Panc1 (cell line): ENCODE measurements at regions not wholly inside any gene's neighbourhood (a gene's known extent, or its start where the extent isn't known, plus 50 kb on each side); places are given as distances from the start of the nearest gene placed in this dataset.

Experiments
- ATAC-seq: fragments of 200-7000 bp; cut with Tn5 transposase; 2 replicates; pipeline ENCODE4 v1.9.1; 2020; ENCODE audit warnings: mild to moderate bottlenecking, moderate library complexity
- BruUV-seq: library from RNA; stranded (reverse); fragments of 400-500 nt; replicated peaks from 2 replicates; lab custom pipeline; 2021; lab: Mats Ljungman, UMichigan
- CTCF ChIA-PET: fragments of 300-600 bp; sonication (Branson Sonifier 250); formaldehyde crosslinking; loops from one replicate; lab custom pipeline; 2022; ENCODE audit warnings: antibody characterized with exemption; lab: Charles Lee
- POLR2A ChIA-PET: fragments of 300-600 bp; sonication (Branson Sonifier 250); formaldehyde crosslinking; loops from one replicate; lab custom pipeline; 2022; ENCODE audit warnings: antibody characterized with exemption; lab: Charles Lee
- DNase-seq: peaks from one replicate; pipeline ENCODE4 v3.0.0-alpha.2; 2010; ENCODE audit warnings: low read depth, low spot score
- H3K27ac ChIP-seq: 2 replicates; pipeline ENCODE4 v1.5.1; 2011; ENCODE audit warnings: mild to moderate bottlenecking, low read length, inconsistent platforms
- H3K27me3 ChIP-seq: fragments of 200-500 bp; sonication (Bioruptor generic); 2 replicates; pipeline ENCODE4 v1.6.0; 2014; ENCODE audit warnings: low read length, inconsistent platforms; ENCODE audit not compliant: control insufficient read depth, insufficient read depth
- H3K36me3 ChIP-seq: fragments of 200-500 bp; sonication (Bioruptor generic); 2 replicates; pipeline ENCODE4 v1.5.1; 2014; ENCODE audit warnings: inconsistent platforms, mild to moderate bottlenecking, low read length, moderate library complexity; ENCODE audit not compliant: control insufficient read depth, insufficient read depth
- H3K4me1 ChIP-seq: 2 replicates; pipeline ENCODE4 v1.5.1; 2011; ENCODE audit warnings: inconsistent platforms, mild to moderate bottlenecking, low read length, moderate library complexity; ENCODE audit not compliant: control insufficient read depth, insufficient read depth
- H3K4me3 ChIP-seq, 2 experiments: 2 replicates each; pipeline ENCODE4 v1.5.1; 2011 to 2012; ENCODE audit warnings: low read depth in 2 of 2, low read length in 2 of 2, mild to moderate bottlenecking in 2 of 2, inconsistent platforms in 1 of 2, moderate library complexity in 1 of 2
- H3K9me3 ChIP-seq: fragments of 200-500 bp; sonication (Bioruptor generic); 2 replicates; pipeline ENCODE4 v1.5.1; 2014; ENCODE audit warnings: low read depth, mild to moderate bottlenecking, inconsistent platforms, low read length, moderate library complexity; ENCODE audit not compliant: control insufficient read depth, insufficient read depth
- POLR2AphosphoS5 ChIP-seq: IDR thresholded peaks from 2 replicates; pipeline ENCODE4 v1.6.1; 2012; ENCODE audit warnings: mild to moderate bottlenecking, low read depth, low read length, moderate library complexity
- SIN3A ChIP-seq: IDR thresholded peaks from 2 replicates; pipeline ENCODE4 v1.6.1; 2012; ENCODE audit warnings: low read depth, mild to moderate bottlenecking, low read length, moderate library complexity, borderline replicate concordance; ENCODE audit not compliant: insufficient read depth
- TCF7L2 ChIP-seq: IDR thresholded peaks from 2 replicates; pipeline ENCODE4 v1.6.1; 2011; ENCODE audit warnings: mild to moderate bottlenecking, low read depth, low read length, inconsistent platforms
- in situ Hi-C: cut with HindIII; loops from 2 replicates; pipeline ENCODE4 v1.10.0; 2016; ENCODE audit warnings: low sequenced_read_pairs, low pct_unique_long_range_greater_than_20kb
- intact Hi-C: fragments of 100-400 bp; cut with micrococcal nuclease; formaldehyde crosslinking; loops from one replicate; pipeline ENCODE4 v1.10.0; 2022; ENCODE audit not compliant: unreplicated experiment
- TF ChIP-seq, protein P1 (sequence below), 2 experiments: IDR thresholded peaks; 2 replicates each; pipeline ENCODE4 v1.6.1; 2011 to 2012; ENCODE audit warnings: low read depth in 2 of 2, control low read depth in 1 of 2, low read length in 1 of 2, mild to moderate bottlenecking in 1 of 2, moderate library complexity in 1 of 2; ENCODE audit not compliant: insufficient read depth in 1 of 2
- TF ChIP-seq, protein P2 (sequence below): fragments of 450-650 bp; IDR thresholded peaks from 2 replicates; pipeline ENCODE4 v1.5.1; 2017; ENCODE audit warnings: mild to moderate bottlenecking

DNA sequence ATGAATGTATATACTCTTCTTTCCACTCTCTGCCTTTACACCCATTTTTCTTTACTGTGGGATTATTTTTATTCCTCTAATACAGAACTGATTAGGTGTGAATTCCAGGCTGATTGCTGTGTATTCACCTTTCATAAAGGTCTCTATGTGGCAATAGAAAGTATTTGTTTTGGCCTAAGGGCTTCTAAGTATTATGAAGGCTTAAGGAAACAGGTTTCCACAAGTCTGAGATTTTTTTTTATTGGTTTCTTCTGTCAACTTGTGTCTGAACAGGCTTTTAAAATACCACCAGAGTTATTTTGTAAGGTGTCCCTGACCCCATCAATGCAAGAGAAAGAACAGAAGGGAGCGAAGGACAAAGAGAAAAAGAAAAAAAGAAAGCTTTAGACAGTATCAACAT, 1102.0 kb upstream of the SPRY2 start:
- DNase-seq (no peak), ATAC-seq (no peak)
- CTCF ChIA-PET, result no interaction called here
- Histone ChIP-seq H3K9me3 (no peaks in the 10 kb centered on the region), H3K36me3 (no peaks in the 10 kb centered on the region), H3K4me3 (no peak overlapping the region), H3K27ac (no peak overlapping the region), H3K27me3 (no peaks in the 10 kb centered on the region), H3K4me1 (no peaks in the 10 kb centered on the region)
- intact Hi-C loops (no loop called here), in situ Hi-C loops (no loop called here)
- TF ChIP-seq, protein P1, sequence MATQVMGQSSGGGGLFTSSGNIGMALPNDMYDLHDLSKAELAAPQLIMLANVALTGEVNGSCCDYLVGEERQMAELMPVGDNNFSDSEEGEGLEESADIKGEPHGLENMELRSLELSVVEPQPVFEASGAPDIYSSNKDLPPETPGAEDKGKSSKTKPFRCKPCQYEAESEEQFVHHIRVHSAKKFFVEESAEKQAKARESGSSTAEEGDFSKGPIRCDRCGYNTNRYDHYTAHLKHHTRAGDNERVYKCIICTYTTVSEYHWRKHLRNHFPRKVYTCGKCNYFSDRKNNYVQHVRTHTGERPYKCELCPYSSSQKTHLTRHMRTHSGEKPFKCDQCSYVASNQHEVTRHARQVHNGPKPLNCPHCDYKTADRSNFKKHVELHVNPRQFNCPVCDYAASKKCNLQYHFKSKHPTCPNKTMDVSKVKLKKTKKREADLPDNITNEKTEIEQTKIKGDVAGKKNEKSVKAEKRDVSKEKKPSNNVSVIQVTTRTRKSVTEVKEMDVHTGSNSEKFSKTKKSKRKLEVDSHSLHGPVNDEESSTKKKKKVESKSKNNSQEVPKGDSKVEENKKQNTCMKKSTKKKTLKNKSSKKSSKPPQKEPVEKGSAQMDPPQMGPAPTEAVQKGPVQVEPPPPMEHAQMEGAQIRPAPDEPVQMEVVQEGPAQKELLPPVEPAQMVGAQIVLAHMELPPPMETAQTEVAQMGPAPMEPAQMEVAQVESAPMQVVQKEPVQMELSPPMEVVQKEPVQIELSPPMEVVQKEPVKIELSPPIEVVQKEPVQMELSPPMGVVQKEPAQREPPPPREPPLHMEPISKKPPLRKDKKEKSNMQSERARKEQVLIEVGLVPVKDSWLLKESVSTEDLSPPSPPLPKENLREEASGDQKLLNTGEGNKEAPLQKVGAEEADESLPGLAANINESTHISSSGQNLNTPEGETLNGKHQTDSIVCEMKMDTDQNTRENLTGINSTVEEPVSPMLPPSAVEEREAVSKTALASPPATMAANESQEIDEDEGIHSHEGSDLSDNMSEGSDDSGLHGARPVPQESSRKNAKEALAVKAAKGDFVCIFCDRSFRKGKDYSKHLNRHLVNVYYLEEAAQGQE (IDR thresholded peaks at IDR 0.05; ENCODE audit: insufficient read depth in 1 of 2, low read depth in 2 of 2, low read length in 1 of 2), result no peak
- TF ChIP-seq, protein P2, sequence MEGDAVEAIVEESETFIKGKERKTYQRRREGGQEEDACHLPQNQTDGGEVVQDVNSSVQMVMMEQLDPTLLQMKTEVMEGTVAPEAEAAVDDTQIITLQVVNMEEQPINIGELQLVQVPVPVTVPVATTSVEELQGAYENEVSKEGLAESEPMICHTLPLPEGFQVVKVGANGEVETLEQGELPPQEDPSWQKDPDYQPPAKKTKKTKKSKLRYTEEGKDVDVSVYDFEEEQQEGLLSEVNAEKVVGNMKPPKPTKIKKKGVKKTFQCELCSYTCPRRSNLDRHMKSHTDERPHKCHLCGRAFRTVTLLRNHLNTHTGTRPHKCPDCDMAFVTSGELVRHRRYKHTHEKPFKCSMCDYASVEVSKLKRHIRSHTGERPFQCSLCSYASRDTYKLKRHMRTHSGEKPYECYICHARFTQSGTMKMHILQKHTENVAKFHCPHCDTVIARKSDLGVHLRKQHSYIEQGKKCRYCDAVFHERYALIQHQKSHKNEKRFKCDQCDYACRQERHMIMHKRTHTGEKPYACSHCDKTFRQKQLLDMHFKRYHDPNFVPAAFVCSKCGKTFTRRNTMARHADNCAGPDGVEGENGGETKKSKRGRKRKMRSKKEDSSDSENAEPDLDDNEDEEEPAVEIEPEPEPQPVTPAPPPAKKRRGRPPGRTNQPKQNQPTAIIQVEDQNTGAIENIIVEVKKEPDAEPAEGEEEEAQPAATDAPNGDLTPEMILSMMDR, result no peak
- TF ChIP-seq SIN3A, result no peak
- no peak for TF ChIP-seq POLR2AphosphoS5
- no peak for TF ChIP-seq TCF7L2
- no TSS peak for BruUV-seq
- POLR2A ChIA-PET, result no interaction called here

DNA sequence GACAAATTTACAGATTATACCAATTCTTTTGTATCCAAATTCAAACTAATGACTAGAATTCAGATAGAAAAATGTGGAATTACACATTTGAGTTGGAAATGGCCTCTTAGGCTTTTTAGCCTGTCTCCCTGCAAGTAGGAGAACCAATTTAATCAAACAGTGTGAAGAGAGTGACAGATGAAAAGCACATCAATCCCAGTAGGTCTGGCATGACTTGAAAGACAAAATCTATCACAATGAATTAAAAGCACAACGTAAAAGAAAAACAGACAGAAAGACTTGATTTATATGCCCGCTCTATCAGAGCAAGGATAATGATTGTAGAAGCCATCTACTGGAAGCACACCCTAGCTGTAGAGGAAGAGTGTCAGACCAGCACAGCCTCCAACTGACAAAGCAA, 1084.4 kb upstream of the SPRY2 start:
- intact Hi-C loops (no loop called here), in situ Hi-C loops (no loop called here)
- TF ChIP-seq SIN3A (no peak), TCF7L2 (no peak), POLR2AphosphoS5 (no peak)
- TF ChIP-seq, protein P1 (IDR thresholded peaks at IDR 0.05; ENCODE audit: insufficient read depth in 1 of 2, low read depth in 2 of 2, low read length in 1 of 2), result no peak
- no peak for DNase-seq
- 0 out of 2 replicates have a peak, but pooled peaks cover 5% of the 10 kb centered on the region for H3K9me3 ChIP-seq
- no peaks in the 10 kb centered on the region for H3K27me3 ChIP-seq
- ChIA-PET CTCF (no interaction called here), POLR2A (no interaction called here)
- no TSS peak for BruUV-seq
- H3K4me3 ChIP-seq, result no peak overlapping the region
- H3K36me3 ChIP-seq, result no peaks in the 10 kb centered on the region
- ATAC-seq, result no peak
- no peak overlapping the region for H3K27ac ChIP-seq
- no peaks in the 10 kb centered on the region for H3K4me1 ChIP-seq
